MM.1S (cell line): ENCODE measurements at regions not wholly inside any gene's neighbourhood (a gene's known extent, or its start where the extent isn't known, plus 50 kb on each side); places are given as distances from the start of the nearest gene placed in this dataset.

Experiments used
- DNase-seq: peaks from one replicate; pipeline ENCODE4 v3.0.0-alpha.2; 2015
- H2AFZ ChIP-seq: fragments of 300-600 bp; sonication (generic); 2 replicates; pipeline ENCODE4 v1.6.0; 2016; ENCODE audit warnings: antibody characterized with exemption, low read length
- H3F3A ChIP-seq: fragments of 300-600 bp; sonication (generic); 2 replicates; pipeline ENCODE4 v1.6.1; 2016; ENCODE audit warnings: mild to moderate bottlenecking, antibody characterized with exemption, low read length, moderate library complexity, mixed read lengths; ENCODE audit not compliant: insufficient read depth
- H3K27ac ChIP-seq: fragments of 300-600 bp; sonication (generic); 2 replicates; pipeline ENCODE4 v1.5.1; 2016; ENCODE audit warnings: mild to moderate bottlenecking, low read length
- H3K27me3 ChIP-seq: fragments of 300-600 bp; sonication (generic); replicated peaks from 2 replicates; pipeline ENCODE4 v1.6.0; 2016; ENCODE audit warnings: low read length; ENCODE audit not compliant: insufficient read depth
- H3K36me3 ChIP-seq: fragments of 300-600 bp; sonication (generic); replicated peaks from 2 replicates; pipeline ENCODE4 v1.6.1; 2016; ENCODE audit warnings: mild to moderate bottlenecking, low read length, mixed read lengths; ENCODE audit not compliant: insufficient read depth
- H3K4me1 ChIP-seq: fragments of 300-600 bp; sonication (generic); 2 replicates; pipeline ENCODE4 v1.6.1; 2016; ENCODE audit warnings: low read length, mixed read lengths
- H3K4me2 ChIP-seq: fragments of 300-600 bp; sonication (generic); 2 replicates; pipeline ENCODE4 v1.6.0; 2016; ENCODE audit warnings: low read depth, low read length
- H3K4me3 ChIP-seq: fragments of 300-600 bp; sonication (generic); 2 replicates; pipeline ENCODE4 v1.5.1; 2016; ENCODE audit warnings: low read length, mixed read lengths
- H3K79me2 ChIP-seq: fragments of 300-600 bp; sonication (generic); 2 replicates; pipeline ENCODE4 v1.6.1; 2016; ENCODE audit warnings: mixed run types, low read length, mixed read lengths
- H3K9ac ChIP-seq: fragments of 300-600 bp; sonication (generic); 2 replicates; pipeline ENCODE4 v1.6.1; 2016; ENCODE audit warnings: low read length, mixed read lengths
- H3K9me2 ChIP-seq: fragments of 300-600 bp; sonication (generic); replicated peaks from 2 replicates; pipeline ENCODE4 v1.6.1; 2016; ENCODE audit warnings: mild to moderate bottlenecking, low read length, mixed read lengths; ENCODE audit not compliant: insufficient read depth
- H3K9me3 ChIP-seq: fragments of 300-600 bp; sonication (generic); replicated peaks from 2 replicates; pipeline ENCODE4 v1.6.1; 2016; ENCODE audit warnings: mild to moderate bottlenecking, low read length, mixed read lengths; ENCODE audit not compliant: insufficient read depth
- H4K20me1 ChIP-seq: fragments of 300-600 bp; sonication (generic); 2 replicates; pipeline ENCODE4 v1.6.1; 2016; ENCODE audit warnings: mild to moderate bottlenecking, low read length, moderate library complexity, mixed read lengths; ENCODE audit not compliant: insufficient read depth
- CTCF ChIP-seq: fragments of 300-600 bp; sonication (generic); IDR thresholded peaks from 2 replicates; pipeline ENCODE4 v1.5.1; 2016; ENCODE audit warnings: antibody characterized with exemption, low read length, mixed read lengths
- EZH2 ChIP-seq: fragments of 300-600 bp; sonication (generic); optimal IDR thresholded peaks from 2 replicates; pipeline ENCODE3; 2017; ENCODE audit warnings: low read depth, mild to moderate bottlenecking, antibody characterized with exemption, low read length, mixed read lengths
- EZH2phosphoT487 ChIP-seq: fragments of 300-600 bp; sonication (generic); IDR thresholded peaks from 2 replicates; pipeline ENCODE4 v1.6.1; 2018; ENCODE audit warnings: antibody characterized with exemption, low read length

- Histone ChIP-seq H3F3A (no peaks in the 10 kb centered on the region), H3K4me1 (no peaks in the 10 kb centered on the region), H4K20me1 (no peaks in the 10 kb centered on the region), H3K36me3 (no peaks in the 10 kb centered on the region), H3K27ac (no peak overlapping the region), H3K9me3 (no peaks in the 10 kb centered on the region), H3K4me2 (no peak overlapping the region), H3K9ac (no peak overlapping the region), H2AFZ (no peak overlapping the region), H3K79me2 (no peaks in the 10 kb centered on the region), H3K4me3 (no peak overlapping the region), H3K9me2 (no peaks in the 10 kb centered on the region), H3K27me3 (no peaks in the 10 kb centered on the region)
- DNase-seq = no peak
- TF ChIP-seq EZH2phosphoT487 (no peak), EZH2 (no peak), CTCF (no peak)
These were observed 106.0 kb downstream of the BMS1 start for GRCh38 chr10:42888504-42889095.

- H3K4me1 ChIP-seq = no peaks in the 10 kb centered on the region
- H3K79me2 ChIP-seq = no peaks in the 10 kb centered on the region
- no peaks in the 10 kb centered on the region for H3K36me3 ChIP-seq
- TF ChIP-seq EZH2 = no peak
- no peak for TF ChIP-seq EZH2phosphoT487
- no peak for TF ChIP-seq CTCF
- H3K9ac ChIP-seq = no peak overlapping the region
- no peaks in the 10 kb centered on the region for H3K9me3 ChIP-seq
- DNase-seq = no peak
- no peak overlapping the region for H3K4me3 ChIP-seq
- no peak overlapping the region for H3K4me2 ChIP-seq
- no peaks in the 10 kb centered on the region for H3K9me2 ChIP-seq
- H2AFZ ChIP-seq = no peak overlapping the region
- H3K27ac ChIP-seq = no peak overlapping the region
- no peaks in the 10 kb centered on the region for H4K20me1 ChIP-seq
- H3K27me3 ChIP-seq = no peaks in the 10 kb centered on the region
- no peaks in the 10 kb centered on the region for H3F3A ChIP-seq
These were observed 114.1 kb downstream of the BMS1 start for GRCh38 chr10:42896735-42897134.

GRCh38 chr10:42898037-42898960 is 115.7 kb downstream of the BMS1 start:
- Histone ChIP-seq H3K27ac (no peak overlapping the region), H3K36me3 (no peaks in the 10 kb centered on the region), H3K27me3 (no peaks in the 10 kb centered on the region), H3K4me3 (no peak overlapping the region), H3K9ac (no peak overlapping the region), H3F3A (no peaks in the 10 kb centered on the region), H2AFZ (no peak overlapping the region), H3K4me1 (no peaks in the 10 kb centered on the region), H4K20me1 (no peaks in the 10 kb centered on the region), H3K9me3 (no peaks in the 10 kb centered on the region), H3K79me2 (no peaks in the 10 kb centered on the region), H3K4me2 (no peak overlapping the region), H3K9me2 (no peaks in the 10 kb centered on the region)
- TF ChIP-seq EZH2phosphoT487 (no peak), CTCF (no peak), EZH2 (no peak)
- no peak for DNase-seq
